Gastroesophageal sphincter (tissue), 3 donors: ENCODE measurements at regions not wholly inside any gene's neighbourhood (a gene's known extent, or its start where the extent isn't known, plus 50 kb on each side); places are given as distances from the start of the nearest gene placed in this dataset.

Source experiments
- CTCF ChIP-seq, 4 experiments: fragments of 200-600 bp in 2 of 4; fragments of 450-650 bp in 2 of 4; sonication (generic) in 1 of 4; IDR thresholded peaks; one replicate each; pipeline ENCODE4 v1.5.1; 2017 to 2019; ENCODE audit warnings: antibody characterized with exemption in 4 of 4, mild to moderate bottlenecking in 2 of 4, moderate library complexity in 2 of 4
- EP300 ChIP-seq: sonication (generic); formaldehyde crosslinking; IDR thresholded peaks from one replicate; pipeline ENCODE4 v1.6.1; 2017; ENCODE audit warnings: antibody characterized with exemption, mild to moderate bottlenecking

- TF ChIP-seq CTCF (IDR thresholded peaks at IDR 0.05) (no peak), EP300 (no peak)
Observed at GRCh38 chr5:6949230-6949629, 236.0 kb downstream of the TENT4A start.
